ENCODE measurements at regions not wholly inside any gene's neighbourhood (a gene's known extent, or its start where the extent isn't known, plus 50 kb on each side); places are given as distances from the start of the nearest gene placed in this dataset.
"Not testable (repeated sequence)": the region's sequence is repeated elsewhere in the genome, so short reads cannot be mapped to it uniquely, and the experiment has no call there.

DNA sequence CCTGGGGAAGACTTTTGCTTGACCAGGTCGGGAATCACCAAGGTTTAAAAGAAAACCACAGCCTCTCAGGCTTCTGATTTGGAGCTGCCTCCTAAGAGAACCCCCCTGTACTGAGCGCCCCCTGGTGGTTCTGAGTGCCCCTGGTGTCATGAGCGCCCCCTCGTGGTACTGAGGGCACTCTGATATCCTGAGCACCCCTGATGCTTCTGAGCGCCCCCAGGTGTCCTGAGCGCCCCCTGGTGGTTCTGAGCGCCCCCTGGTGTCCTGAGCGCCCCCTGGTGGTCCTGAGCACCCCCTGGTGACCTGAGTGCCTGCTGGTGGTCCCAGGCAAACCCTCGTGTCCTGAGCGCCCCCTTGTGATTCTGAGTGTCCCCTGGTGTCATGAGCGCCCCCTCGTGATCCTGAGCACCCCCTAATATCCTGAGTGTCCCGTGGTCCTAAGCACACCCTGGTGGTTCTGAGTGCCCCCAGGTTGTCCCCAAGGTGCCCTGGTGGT lies 643.8 kb downstream of the TMEM121 start:
- not testable (repeated sequence) for H3K27me3 ChIP-seq (ENCODE audit: control insufficient read depth, insufficient read depth, low read length); H3K9ac ChIP-seq (ENCODE audit: low read length); H3K9me3 ChIP-seq (ENCODE audit: control insufficient read depth, low read length); H3K36me3 ChIP-seq (ENCODE audit: control insufficient read depth, insufficient read depth, low read length); H3K4me1 ChIP-seq (ENCODE audit: control insufficient read depth, insufficient read depth, low read length); H3K4me3 ChIP-seq (ENCODE audit: low read length)

DNA sequence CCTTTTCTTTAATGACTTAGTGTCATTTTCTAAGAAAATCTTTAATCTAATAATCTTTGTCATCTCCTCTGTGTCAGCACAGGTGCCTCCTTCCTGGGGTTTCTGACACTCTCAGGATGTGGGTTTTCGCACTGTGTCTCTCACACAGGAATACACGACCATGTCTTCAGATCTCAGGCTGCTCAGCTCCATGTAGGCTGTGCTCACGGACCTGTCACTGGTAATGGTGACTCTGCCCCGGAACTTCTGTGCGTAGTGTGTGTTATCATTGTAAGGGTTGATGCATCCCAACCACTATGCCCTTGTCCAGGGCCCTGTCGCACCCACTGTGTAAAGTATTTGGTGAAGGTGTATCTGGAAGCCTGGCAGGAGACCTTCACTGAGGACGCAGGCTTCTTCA lies 647.8 kb downstream of the TMEM121 start:
- Histone ChIP-seq H3K27me3 (ENCODE audit: control insufficient read depth, insufficient read depth, low read length) (no peaks in the 10 kb centered on the region), H3K9ac (ENCODE audit: low read length) (no peak overlapping the region), H3K4me1 (ENCODE audit: control insufficient read depth, insufficient read depth, low read length) (no peaks in the 10 kb centered on the region), H3K9me3 (ENCODE audit: control insufficient read depth, low read length) (no peaks in the 10 kb centered on the region), H3K36me3 (ENCODE audit: control insufficient read depth, insufficient read depth, low read length) (no peaks in the 10 kb centered on the region), H3K4me3 (ENCODE audit: low read length) (no peak overlapping the region)

DNA sequence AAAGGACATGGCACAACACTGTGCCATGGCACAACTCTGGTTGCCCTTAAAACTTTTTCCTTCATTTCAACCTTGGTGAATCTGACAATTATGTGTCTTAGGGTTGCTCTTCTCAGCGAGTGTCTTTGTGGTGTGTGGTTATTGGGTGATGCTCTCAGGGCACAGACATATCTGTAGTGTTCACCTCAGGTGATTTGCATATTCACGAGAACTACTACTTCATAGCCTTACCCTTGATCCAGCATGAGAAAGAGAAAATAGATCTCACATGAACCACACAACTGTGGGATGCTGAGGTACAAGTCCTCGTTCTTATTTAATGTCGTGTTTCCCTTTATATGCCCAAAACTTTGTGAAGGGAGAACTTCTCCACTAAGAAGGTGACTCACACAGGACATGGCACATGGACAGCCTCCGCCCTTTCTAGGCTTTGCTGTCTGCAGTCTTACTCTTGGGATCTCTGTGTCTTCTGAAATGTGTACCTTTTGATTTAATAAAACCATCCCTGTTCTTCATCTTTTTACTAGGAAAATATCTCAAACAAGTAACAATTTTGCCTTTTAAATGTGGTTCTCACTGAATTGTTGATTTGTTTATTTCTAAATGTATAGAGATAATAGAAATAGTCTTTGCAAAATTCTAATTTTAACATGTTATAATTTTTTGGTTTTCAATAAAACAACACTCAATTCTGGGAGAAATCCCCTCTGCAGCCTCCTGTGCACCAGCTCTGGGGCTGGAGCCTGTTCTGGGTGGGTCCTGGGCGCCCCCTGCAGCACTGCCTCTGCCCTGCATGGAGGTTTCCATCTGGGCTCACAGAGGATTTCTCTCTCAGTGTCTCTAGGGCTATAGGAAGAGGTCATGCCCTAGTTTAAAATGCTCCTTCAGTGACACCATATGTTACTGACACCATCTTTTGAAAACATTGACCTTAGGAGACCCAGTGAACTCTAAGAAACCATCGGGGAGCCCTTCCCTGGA lies 651.2 kb downstream of the TMEM121 start:
- H3K9me3 ChIP-seq (ENCODE audit: control insufficient read depth, low read length); H3K27me3 ChIP-seq (ENCODE audit: control insufficient read depth, insufficient read depth, low read length); H3K36me3 ChIP-seq (ENCODE audit: control insufficient read depth, insufficient read depth, low read length); H3K4me1 ChIP-seq (ENCODE audit: control insufficient read depth, insufficient read depth, low read length); H3K9ac ChIP-seq (ENCODE audit: low read length); H3K4me3 ChIP-seq (ENCODE audit: low read length): not testable (repeated sequence)

DNA sequence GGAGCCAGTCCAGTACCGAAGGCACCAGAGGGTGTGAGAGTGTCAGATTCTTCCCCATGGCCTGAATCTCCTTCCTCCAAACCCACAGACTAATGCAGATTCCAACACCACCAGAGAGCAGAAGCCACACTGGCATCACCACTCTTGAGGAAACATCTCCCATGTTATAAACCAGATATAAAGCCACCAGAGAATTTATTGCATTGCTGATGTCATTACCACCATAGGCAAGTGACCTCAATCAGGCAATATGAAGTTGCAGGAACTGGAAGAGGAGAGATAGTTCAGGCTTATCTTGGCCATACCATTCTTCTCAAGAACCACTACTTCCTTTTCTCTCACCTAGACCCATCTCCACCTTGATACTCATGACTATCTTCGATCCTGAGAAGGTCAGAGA lies 653.4 kb downstream of the TMEM121 start:
- no peak overlapping the region for H3K4me3 ChIP-seq (ENCODE audit: low read length)
- no peaks in the 10 kb centered on the region for H3K9me3 ChIP-seq (ENCODE audit: control insufficient read depth, low read length)
- no peaks in the 10 kb centered on the region for H3K27me3 ChIP-seq (ENCODE audit: control insufficient read depth, insufficient read depth, low read length)
- no peaks in the 10 kb centered on the region for H3K36me3 ChIP-seq (ENCODE audit: control insufficient read depth, insufficient read depth, low read length)
- H3K4me1 ChIP-seq (ENCODE audit: control insufficient read depth, insufficient read depth, low read length): no peaks in the 10 kb centered on the region
- no peak overlapping the region for H3K9ac ChIP-seq (ENCODE audit: low read length)

DNA sequence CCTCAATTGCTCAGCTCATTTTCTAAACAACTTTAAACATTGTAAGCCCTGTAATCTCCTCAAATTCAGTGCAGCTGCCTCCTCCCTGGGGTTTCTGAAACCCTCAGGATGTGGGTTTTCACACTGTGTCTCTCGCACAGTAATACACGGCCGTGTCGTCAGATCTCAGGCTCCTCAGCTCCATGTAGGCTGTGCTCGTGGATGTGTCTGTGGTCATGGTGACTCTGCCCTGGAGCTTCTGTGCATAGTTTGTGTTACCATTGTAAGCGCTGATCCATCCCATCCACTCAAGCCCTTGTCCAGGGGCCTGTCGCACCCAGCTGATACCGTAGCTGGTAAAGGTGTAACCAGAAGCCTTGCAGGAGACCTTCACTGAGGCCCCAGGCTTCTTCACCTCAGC lies 658.4 kb downstream of the TMEM121 start:
- not testable (repeated sequence) for H3K9me3 ChIP-seq (ENCODE audit: control insufficient read depth, low read length); H3K9ac ChIP-seq (ENCODE audit: low read length); H3K4me1 ChIP-seq (ENCODE audit: control insufficient read depth, insufficient read depth, low read length); H3K4me3 ChIP-seq (ENCODE audit: low read length); H3K27me3 ChIP-seq (ENCODE audit: control insufficient read depth, insufficient read depth, low read length); H3K36me3 ChIP-seq (ENCODE audit: control insufficient read depth, insufficient read depth, low read length)

DNA sequence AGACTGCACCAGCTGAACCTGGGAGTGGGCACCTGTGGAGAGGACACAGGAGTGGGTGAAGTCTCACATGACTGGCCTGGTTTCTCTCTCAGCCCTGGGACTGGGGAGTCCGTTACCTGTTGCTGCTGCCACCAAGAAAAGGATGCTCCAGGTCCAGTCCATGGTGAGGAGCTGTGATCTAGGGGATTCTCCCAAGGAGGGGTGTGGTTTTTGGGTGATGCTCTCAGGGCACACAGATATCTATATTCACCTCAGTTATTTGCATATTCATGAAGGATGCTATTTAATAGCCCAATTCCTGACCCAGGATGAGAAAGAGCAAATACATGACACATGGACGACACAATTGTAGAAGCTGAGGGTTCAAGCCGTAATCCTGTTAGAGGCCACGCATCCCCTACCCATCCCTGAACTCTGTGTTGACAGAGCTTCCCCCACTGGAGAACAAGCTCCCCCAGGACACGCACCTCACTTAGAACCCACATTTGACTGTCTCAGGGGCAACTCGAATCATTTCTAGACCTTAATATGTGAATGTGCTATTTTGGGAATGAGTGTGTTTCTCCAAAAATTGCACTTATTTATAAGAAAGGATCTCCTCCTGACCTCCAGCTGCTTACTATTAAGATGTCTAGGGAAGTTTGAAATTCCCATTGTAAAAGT lies 658.9 kb downstream of the TMEM121 start:
- not testable (repeated sequence) for H3K27me3 ChIP-seq (ENCODE audit: control insufficient read depth, insufficient read depth, low read length); H3K36me3 ChIP-seq (ENCODE audit: control insufficient read depth, insufficient read depth, low read length); H3K4me3 ChIP-seq (ENCODE audit: low read length); H3K9me3 ChIP-seq (ENCODE audit: control insufficient read depth, low read length); H3K9ac ChIP-seq (ENCODE audit: low read length); H3K4me1 ChIP-seq (ENCODE audit: control insufficient read depth, insufficient read depth, low read length)

DNA sequence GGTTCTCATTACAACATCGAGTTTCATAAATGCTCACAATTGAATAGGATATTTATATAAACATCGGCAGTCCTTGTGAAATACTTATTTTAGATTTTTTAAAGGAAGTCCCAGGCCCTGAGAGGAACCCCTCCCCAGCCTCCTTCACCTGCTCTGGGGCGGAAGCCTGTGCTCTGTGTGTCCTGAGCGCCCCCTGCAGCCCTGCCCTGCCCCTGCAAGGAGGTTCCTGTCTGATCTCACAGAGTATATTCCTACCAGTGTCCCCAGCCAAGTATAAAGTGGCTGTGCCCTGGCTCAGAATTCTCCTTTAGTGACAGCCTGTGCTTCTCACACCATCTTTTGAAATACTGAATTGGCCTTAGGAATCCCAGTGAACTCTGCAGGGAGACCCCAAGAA lies 659.5 kb downstream of the TMEM121 start:
- Histone ChIP-seq H3K27me3 (ENCODE audit: control insufficient read depth, insufficient read depth, low read length) (no peaks in the 10 kb centered on the region), H3K4me3 (ENCODE audit: low read length) (no peak overlapping the region), H3K4me1 (ENCODE audit: control insufficient read depth, insufficient read depth, low read length) (no peaks in the 10 kb centered on the region), H3K36me3 (ENCODE audit: control insufficient read depth, insufficient read depth, low read length) (no peaks in the 10 kb centered on the region), H3K9me3 (ENCODE audit: control insufficient read depth, low read length) (no peaks in the 10 kb centered on the region), H3K9ac (ENCODE audit: low read length) (no peak overlapping the region)

DNA sequence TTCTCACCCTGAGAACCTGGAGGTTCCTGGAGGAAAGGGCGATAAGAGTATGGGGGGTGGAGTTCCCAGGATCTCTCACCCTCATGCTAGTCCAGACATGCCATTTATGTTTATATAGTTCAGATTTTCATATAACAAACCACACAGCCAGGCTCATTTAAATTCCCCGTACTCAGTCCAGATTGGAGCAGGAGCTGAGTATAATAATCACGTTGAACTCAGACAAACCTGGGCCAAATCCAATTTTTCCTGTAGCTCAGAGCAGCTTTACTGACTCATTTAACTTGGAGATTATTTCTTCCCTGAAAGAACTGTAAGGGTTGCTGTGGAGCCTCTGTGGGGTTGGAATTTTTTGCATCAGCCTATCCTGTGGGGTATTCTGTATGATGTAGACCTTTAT lies 660.8 kb downstream of the TMEM121 start:
- Histone ChIP-seq H3K9ac (ENCODE audit: low read length) (no peak overlapping the region), H3K4me1 (ENCODE audit: control insufficient read depth, insufficient read depth, low read length) (no peaks in the 10 kb centered on the region), H3K36me3 (ENCODE audit: control insufficient read depth, insufficient read depth, low read length) (no peaks in the 10 kb centered on the region), H3K27me3 (ENCODE audit: control insufficient read depth, insufficient read depth, low read length) (no peaks in the 10 kb centered on the region), H3K4me3 (ENCODE audit: low read length) (no peak overlapping the region), H3K9me3 (ENCODE audit: control insufficient read depth, low read length) (no peaks in the 10 kb centered on the region)

DNA sequence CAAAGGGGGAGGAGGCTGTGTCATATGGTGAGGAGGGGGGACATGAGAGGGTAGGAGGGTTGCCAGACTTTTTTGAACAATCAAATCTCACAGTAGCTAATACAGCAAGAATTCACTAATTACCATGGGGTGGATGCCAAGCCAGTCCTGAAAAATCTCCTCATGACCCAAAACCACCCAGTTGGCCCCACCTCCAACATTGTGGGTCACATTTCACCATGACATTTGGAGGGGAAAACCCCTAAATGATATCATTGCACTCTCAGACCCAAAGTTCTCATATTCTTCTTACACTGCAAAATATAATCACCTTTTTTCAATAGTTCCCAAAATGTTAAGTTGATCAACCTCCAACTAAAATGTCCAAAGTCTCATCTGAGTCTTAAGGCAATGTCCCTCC lies 666.3 kb downstream of the TMEM121 start:
- H3K36me3 ChIP-seq (ENCODE audit: control insufficient read depth, insufficient read depth, low read length); H3K9ac ChIP-seq (ENCODE audit: low read length); H3K9me3 ChIP-seq (ENCODE audit: control insufficient read depth, low read length); H3K4me3 ChIP-seq (ENCODE audit: low read length); H3K27me3 ChIP-seq (ENCODE audit: control insufficient read depth, insufficient read depth, low read length); H3K4me1 ChIP-seq (ENCODE audit: control insufficient read depth, insufficient read depth, low read length): not testable (repeated sequence)

DNA sequence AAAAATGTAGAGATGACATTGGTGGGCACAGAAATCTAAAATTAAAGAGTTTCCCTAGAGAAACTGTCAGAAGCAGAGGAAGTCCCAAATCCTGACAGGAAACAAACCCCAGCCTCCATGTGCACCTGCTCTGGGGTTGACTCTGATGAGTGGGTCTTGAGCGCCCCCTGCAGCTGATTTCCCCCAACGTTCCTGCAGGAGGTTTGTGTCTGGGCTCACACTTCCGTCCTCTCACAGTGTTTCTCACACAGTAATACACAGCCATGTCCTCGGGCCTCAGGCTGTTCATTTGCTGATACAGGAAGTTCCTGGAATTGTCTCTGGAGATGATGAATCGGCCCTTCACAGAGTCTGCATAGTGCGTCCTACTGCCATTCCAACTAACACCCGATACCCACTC lies 670.1 kb downstream of the TMEM121 start:
- H3K9me3 ChIP-seq (ENCODE audit: control insufficient read depth, low read length); H3K36me3 ChIP-seq (ENCODE audit: control insufficient read depth, insufficient read depth, low read length); H3K4me1 ChIP-seq (ENCODE audit: control insufficient read depth, insufficient read depth, low read length); H3K4me3 ChIP-seq (ENCODE audit: low read length); H3K9ac ChIP-seq (ENCODE audit: low read length); H3K27me3 ChIP-seq (ENCODE audit: control insufficient read depth, insufficient read depth, low read length): not testable (repeated sequence)

DNA sequence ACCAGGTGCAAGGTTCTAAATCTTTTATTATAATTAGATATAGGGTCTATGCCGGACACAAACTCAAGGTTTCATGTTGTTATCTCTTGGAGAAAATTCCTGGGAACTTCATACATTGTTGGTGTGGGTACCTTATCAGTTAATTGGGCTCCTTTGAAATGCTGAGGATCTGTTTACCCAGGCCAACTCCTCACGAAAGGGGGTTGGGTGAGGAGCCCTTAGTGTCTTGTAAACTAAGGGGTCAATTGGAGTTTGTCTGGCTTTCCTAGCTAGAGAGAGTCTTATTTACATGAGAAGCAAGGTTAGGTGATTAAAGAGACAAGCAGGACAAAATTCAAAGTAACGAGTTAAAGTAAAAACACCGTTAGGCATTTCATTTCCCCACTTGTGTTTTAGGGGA lies 670.9 kb downstream of the TMEM121 start:
- not testable (repeated sequence) for H3K4me1 ChIP-seq (ENCODE audit: control insufficient read depth, insufficient read depth, low read length); H3K4me3 ChIP-seq (ENCODE audit: low read length); H3K27me3 ChIP-seq (ENCODE audit: control insufficient read depth, insufficient read depth, low read length); H3K9me3 ChIP-seq (ENCODE audit: control insufficient read depth, low read length); H3K36me3 ChIP-seq (ENCODE audit: control insufficient read depth, insufficient read depth, low read length); H3K9ac ChIP-seq (ENCODE audit: low read length)

DNA sequence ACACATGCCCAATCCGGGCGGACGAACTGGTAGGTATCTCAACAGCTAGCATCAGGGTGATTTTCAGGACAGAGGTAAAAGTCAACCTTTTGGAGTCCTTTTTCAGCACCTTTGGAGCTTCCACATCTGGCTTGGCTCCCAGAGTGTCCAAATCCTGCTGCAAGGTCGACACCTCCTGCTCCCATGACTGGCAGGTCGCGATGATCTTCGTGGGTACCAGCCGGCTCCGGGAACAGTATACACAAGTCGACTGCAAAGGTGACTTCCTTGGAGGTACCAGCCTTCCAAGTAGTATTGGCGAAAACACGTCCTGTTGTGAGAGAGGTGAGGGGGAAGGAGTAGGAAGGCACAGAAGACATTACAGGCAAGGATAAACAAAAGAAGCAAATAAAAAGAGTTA lies 672.7 kb downstream of the TMEM121 start:
- Histone ChIP-seq H3K9ac (ENCODE audit: low read length) (no peak overlapping the region), H3K4me3 (ENCODE audit: low read length) (no peak overlapping the region), H3K36me3 (ENCODE audit: control insufficient read depth, insufficient read depth, low read length) (no peaks in the 10 kb centered on the region), H3K27me3 (ENCODE audit: control insufficient read depth, insufficient read depth, low read length) (peaks cover 6% of the 10 kb centered on the region), H3K4me1 (ENCODE audit: control insufficient read depth, insufficient read depth, low read length) (no peaks in the 10 kb centered on the region), H3K9me3 (ENCODE audit: control insufficient read depth, low read length) (no peaks in the 10 kb centered on the region)
